Left ventricle myocardium inferior (tissue), 1 donor: ENCODE measurements at regions not wholly inside any gene's neighbourhood (a gene's known extent, or its start where the extent isn't known, plus 50 kb on each side); places are given as distances from the start of the nearest gene placed in this dataset.
"Not testable (repeated sequence)": the region's sequence is repeated elsewhere in the genome, so short reads cannot be mapped to it uniquely, and the experiment has no call there.

Source experiments
- DNase-seq: peaks from one replicate; pipeline ENCODE4 v3.0.0-alpha.2; 2020
- H3K27ac ChIP-seq: fragments of 200-600 bp; replicated peaks from 2 replicates; pipeline ENCODE4 v1.8.0; 2021
- H3K27me3 ChIP-seq: fragments of 200-600 bp; 2 replicates; pipeline ENCODE4 v1.8.0; 2021; ENCODE audit warnings: low read depth
- H3K36me3 ChIP-seq: fragments of 200-600 bp; 2 replicates; pipeline ENCODE4 v1.8.0; 2021
- H3K4me1 ChIP-seq: fragments of 200-600 bp; 2 replicates; pipeline ENCODE4 v1.8.0; 2021
- H3K4me3 ChIP-seq: fragments of 200-600 bp; 2 replicates; pipeline ENCODE4 v1.8.0; 2021; ENCODE audit warnings: mild to moderate bottlenecking, moderate library complexity
- H3K9me3 ChIP-seq: fragments of 200-600 bp; replicated peaks from 2 replicates; pipeline ENCODE4 v1.8.0; 2021
- CTCF ChIP-seq: fragments of 200-600 bp; IDR thresholded peaks from 2 replicates; pipeline ENCODE4 v1.8.0; 2021; ENCODE audit warnings: antibody characterized with exemption, mild to moderate bottlenecking, borderline replicate concordance
- intact Hi-C: fragments of 100-400 bp; cut with micrococcal nuclease; formaldehyde crosslinking; loops from one replicate; pipeline ENCODE4 v1.11.0; 2022
- donor health status: DM: no; HTN: yes; CAD: no; lungs with severe emphysema.

- Histone ChIP-seq H3K4me3 (no peak overlapping the region), H3K36me3 (no peaks in the 10 kb centered on the region), H3K9me3 (peaks cover 16% of the 10 kb centered on the region), H3K27ac (no peak overlapping the region), H3K4me1 (no peaks in the 10 kb centered on the region), H3K27me3 (peaks cover 70% of the 10 kb centered on the region)
- intact Hi-C loops = no loop called here
- DNase-seq = no peak
- TF ChIP-seq CTCF = no peak
Measured at GRCh38 chr7:155939350-155939749, 127.1 kb upstream of the SHH start.

DNA sequence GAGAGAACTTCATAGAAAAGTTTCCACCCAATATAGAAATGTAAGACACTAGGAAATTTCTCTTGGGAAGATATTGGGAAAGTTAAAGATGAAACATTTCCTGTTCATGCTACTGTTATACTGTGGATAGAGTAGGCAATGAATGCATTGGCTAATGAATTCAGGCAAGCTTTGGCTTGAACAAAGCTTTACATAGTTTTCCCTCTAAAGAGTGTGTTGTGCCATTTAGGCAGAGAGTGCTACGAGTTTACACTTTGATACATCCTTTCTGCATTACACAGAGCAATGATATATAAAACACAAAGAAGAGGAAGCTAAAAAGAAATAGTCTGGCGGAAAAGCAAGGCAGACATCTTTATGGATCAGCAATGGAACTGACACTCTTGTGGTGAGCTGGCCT is 125.9 kb upstream of the SHH start:
- Histone ChIP-seq H3K27ac (no peak overlapping the region), H3K9me3 (peaks cover 16% of the 10 kb centered on the region), H3K4me3 (no peak overlapping the region), H3K36me3 (no peaks in the 10 kb centered on the region), H3K4me1 (no peaks in the 10 kb centered on the region), H3K27me3 (peaks cover 65% of the 10 kb centered on the region)
- intact Hi-C loops = no loop called here
- DNase-seq = no peak
- no peak for TF ChIP-seq CTCF

DNA sequence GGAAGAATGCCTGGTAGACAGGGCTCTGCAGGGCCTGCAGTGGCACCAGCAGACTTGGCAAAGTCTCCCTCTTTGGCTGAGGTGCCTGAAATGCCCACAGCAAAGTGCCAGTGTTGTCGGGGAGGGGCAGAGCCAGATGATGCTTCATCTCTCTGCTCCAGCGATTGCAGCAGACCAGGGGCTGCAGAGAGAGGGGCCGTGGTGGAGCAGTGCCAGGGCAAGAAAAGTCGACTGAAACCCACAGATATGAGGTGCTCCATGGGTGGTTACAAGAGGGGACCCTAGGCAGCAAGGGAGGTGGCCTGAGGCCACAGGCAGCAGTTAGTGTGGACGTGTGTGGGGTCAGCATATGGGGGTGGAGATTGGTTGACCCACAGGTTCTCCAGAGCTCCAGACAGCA is 123.5 kb upstream of the SHH start:
- DNase-seq = no peak
- no peak overlapping the region for H3K27ac ChIP-seq
- H3K36me3 ChIP-seq = no peaks in the 10 kb centered on the region
- peaks cover 16% of the 10 kb centered on the region for H3K9me3 ChIP-seq
- TF ChIP-seq CTCF = no peak
- H3K4me1 ChIP-seq = no peaks in the 10 kb centered on the region
- H3K4me3 ChIP-seq = no peak overlapping the region
- peaks cover 60% of the 10 kb centered on the region for H3K27me3 ChIP-seq
- intact Hi-C loops = no loop called here

GRCh38 chr7:155935005-155935557 is 122.8 kb upstream of the SHH start:
- intact Hi-C loops = no loop called here
- H3K36me3 ChIP-seq = no peaks in the 10 kb centered on the region
- no peak for TF ChIP-seq CTCF
- DNase-seq = no peak
- H3K27me3 ChIP-seq = peaks cover 60% of the 10 kb centered on the region
- H3K9me3 ChIP-seq = peaks cover 12% of the 10 kb centered on the region
- no peak overlapping the region for H3K4me3 ChIP-seq
- no peaks in the 10 kb centered on the region for H3K4me1 ChIP-seq
- no peak overlapping the region for H3K27ac ChIP-seq

- H3K4me3 ChIP-seq, H3K9me3 ChIP-seq, H3K4me1 ChIP-seq, H3K27ac ChIP-seq, DNase-seq, H3K36me3 ChIP-seq, intact Hi-C loops: not testable (repeated sequence)
- peaks cover 67% of the 10 kb centered on the region for H3K27me3 ChIP-seq
Measured at GRCh38 chr7:155932324-155932723, 120.1 kb upstream of the SHH start.

GRCh38 chr7:155931396-155932085 is 119.3 kb upstream of the SHH start:
- no peaks in the 10 kb centered on the region for H3K4me1 ChIP-seq
- peaks cover 71% of the 10 kb centered on the region for H3K27me3 ChIP-seq
- peaks cover 6% of the 10 kb centered on the region for H3K9me3 ChIP-seq
- TF ChIP-seq CTCF = no peak
- no peak for DNase-seq
- H3K4me3 ChIP-seq = no peak overlapping the region
- H3K36me3 ChIP-seq = no peaks in the 10 kb centered on the region
- intact Hi-C loops = no loop called here
- H3K27ac ChIP-seq = no peak overlapping the region
